CD1c-positive myeloid dendritic cell (primary cell): ENCODE measurements at regions not wholly inside any gene's neighbourhood (a gene's known extent, or its start where the extent isn't known, plus 50 kb on each side); places are given as distances from the start of the nearest gene placed in this dataset.
"Not testable (repeated sequence)": the region's sequence is repeated elsewhere in the genome, so short reads cannot be mapped to it uniquely, and the experiment has no call there.

Experiments used
- DNase-seq: peaks from one replicate; pipeline ENCODE4 v3.0.0-alpha.2; 2016; ENCODE audit errors: extremely low spot score

GRCh38 chr2:118388771-118389170 is 300.5 kb downstream of the INSIG2 start:
- DNase-seq: no peak

- DNase-seq: no peak
These were observed 299.2 kb downstream of the INSIG2 start for GRCh38 chr2:118387509-118387908.

- DNase-seq: no peak
These were observed 298.5 kb downstream of the INSIG2 start for GRCh38 chr2:118386641-118387302.

GRCh38 chr2:118380915-118381653 is 292.8 kb downstream of the INSIG2 start:
- DNase-seq: no peak

- no peak for DNase-seq
These were observed 287.7 kb downstream of the INSIG2 start for GRCh38 chr2:118375907-118376485.

GRCh38 chr2:118374974-118375755 is 286.9 kb downstream of the INSIG2 start:
- DNase-seq: no peak

GRCh38 chr2:118372886-118373830 is 284.9 kb downstream of the INSIG2 start:
- DNase-seq: no peak

GRCh38 chr2:118371515-118371914 is 283.2 kb downstream of the INSIG2 start:
- DNase-seq: no peak

- not testable (repeated sequence) for DNase-seq
These were observed 281.2 kb downstream of the INSIG2 start for GRCh38 chr2:118369521-118369920.

GRCh38 chr2:118363604-118364003 is 275.3 kb downstream of the INSIG2 start:
- DNase-seq: no peak

GRCh38 chr2:118356051-118356450 is 267.8 kb downstream of the INSIG2 start:
- DNase-seq: no peak

GRCh38 chr2:118351796-118352195 is 263.5 kb downstream of the INSIG2 start:
- no peak for DNase-seq

GRCh38 chr2:118350621-118351020 is 262.4 kb downstream of the INSIG2 start:
- no peak for DNase-seq

- DNase-seq: no peak
These were observed 261.1 kb downstream of the INSIG2 start for GRCh38 chr2:118349365-118349764.

GRCh38 chr2:118348380-118349034 is 260.2 kb downstream of the INSIG2 start:
- no peak for DNase-seq

GRCh38 chr2:118345465-118345864 is 257.2 kb downstream of the INSIG2 start:
- no peak for DNase-seq

GRCh38 chr2:118340103-118340502 is 251.8 kb downstream of the INSIG2 start:
- no peak for DNase-seq

- no peak for DNase-seq
These were observed 251.1 kb downstream of the INSIG2 start for GRCh38 chr2:118339386-118339785.

GRCh38 chr2:118333664-118334063 is 245.4 kb downstream of the INSIG2 start:
- DNase-seq: no peak

GRCh38 chr2:118325321-118325955 is 237.2 kb downstream of the INSIG2 start:
- no peak for DNase-seq
